ENCODE measurements at regions not wholly inside any gene's neighbourhood (a gene's known extent, or its start where the extent isn't known, plus 50 kb on each side); places are given as distances from the start of the nearest gene placed in this dataset.

DNA sequence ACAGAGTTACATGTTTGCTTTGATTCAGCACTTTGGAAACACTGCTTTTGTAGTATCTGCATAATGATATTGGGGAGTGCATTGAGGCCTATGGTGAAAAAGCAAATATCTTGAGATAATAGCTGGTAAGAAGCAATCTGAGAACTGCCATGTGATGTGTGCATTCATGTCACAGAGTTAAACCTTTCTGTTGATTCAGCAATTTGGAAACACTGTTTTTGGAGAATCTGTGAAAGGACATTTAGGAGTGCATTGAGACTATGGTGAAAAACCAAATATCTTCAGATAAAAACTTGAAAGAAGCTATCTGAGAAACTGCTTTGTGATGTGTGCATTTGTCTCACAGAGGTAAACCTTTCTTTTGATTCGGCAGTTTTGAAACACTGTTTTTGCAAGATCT, 346.8 kb downstream of the OR4C45 start:
- no peak for TF ChIP-seq EZH2phosphoT487 (IDR thresholded peaks at IDR 0.05; ENCODE audit: borderline replicate concordance, low read depth, low read length)
- no peak for TF ChIP-seq CTCF (conservative IDR thresholded peaks at IDR 0.05; ENCODE audit: low read length)
- Histone ChIP-seq H3K4me3 (ENCODE audit: low read depth, low read length, poor library complexity, severe bottlenecking) (no peak overlapping the region), H3K9me2 (ENCODE audit: insufficient read depth, low read length) (no peaks in the 10 kb centered on the region), H4K20me1 (ENCODE audit: insufficient read depth, low read length) (no peaks in the 10 kb centered on the region), H3K4me2 (ENCODE audit: low read length) (no peak overlapping the region), H3K79me2 (ENCODE audit: insufficient read depth, low read depth, low read length) (no peaks in the 10 kb centered on the region), H3K27ac (ENCODE audit: low read depth, low read length, poor library complexity, severe bottlenecking) (no peak overlapping the region), H3K36me3 (ENCODE audit: insufficient read depth, low read length) (no peaks in the 10 kb centered on the region), H3K9me3 (ENCODE audit: low read length) (peaks cover 76% of the 10 kb centered on the region), H2AFZ (ENCODE audit: low read length) (no peak overlapping the region), H3K4me1 (ENCODE audit: insufficient read depth, low read length, poor library complexity, severe bottlenecking) (no peaks in the 10 kb centered on the region)
- no peak for DNase-seq (ENCODE audit: low spot score)
- intact Hi-C loops (cut with micrococcal nuclease; ENCODE audit: unreplicated experiment), result no loop called here
- ChIA-PET POLR2A (no interaction called here), CTCF (ENCODE audit: unreplicated experiment) (no interaction called here)
- no TSS peak for BruUV-seq (replicated peaks)

DNA sequence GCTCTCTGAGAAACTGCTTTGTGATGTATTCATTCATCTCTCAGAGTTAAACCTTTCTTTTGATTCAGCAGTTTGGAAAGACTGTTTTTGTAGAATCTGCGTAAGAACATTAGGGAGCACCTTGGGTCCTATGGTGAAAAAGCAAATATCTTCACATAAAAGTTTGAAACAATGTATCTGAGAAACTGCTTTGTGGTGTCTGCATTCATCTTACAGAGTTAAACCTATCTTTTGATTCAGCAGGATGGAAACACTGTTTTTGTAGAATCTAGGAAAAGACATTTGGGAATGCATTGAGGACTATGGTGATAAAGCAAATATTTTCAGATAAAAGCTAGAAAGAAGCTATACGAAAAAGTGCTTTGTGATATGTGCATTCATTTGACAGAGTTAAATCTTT, 361.3 kb downstream of the OR4C45 start:
- no peak for TF ChIP-seq EZH2phosphoT487 (IDR thresholded peaks at IDR 0.05; ENCODE audit: borderline replicate concordance, low read depth, low read length)
- no peak for TF ChIP-seq CTCF (conservative IDR thresholded peaks at IDR 0.05; ENCODE audit: low read length)
- intact Hi-C loops (cut with micrococcal nuclease; ENCODE audit: unreplicated experiment), result no loop called here
- H3K9me2 ChIP-seq (ENCODE audit: insufficient read depth, low read length), result no peaks in the 10 kb centered on the region
- CTCF ChIA-PET (ENCODE audit: unreplicated experiment), result no interaction called here
- H3K4me2 ChIP-seq (ENCODE audit: low read length), result no peak overlapping the region
- no peak for DNase-seq (ENCODE audit: low spot score)
- no peaks in the 10 kb centered on the region for H3K4me1 ChIP-seq (ENCODE audit: insufficient read depth, low read length, poor library complexity, severe bottlenecking)
- no peaks in the 10 kb centered on the region for H3K36me3 ChIP-seq (ENCODE audit: insufficient read depth, low read length)
- no TSS peak for BruUV-seq (replicated peaks)
- POLR2A ChIA-PET, result interaction anchor here (0.9 to 1.4 kb wide), 2 partner anchors 12 to 19 kb away, joined by 3 to 5 read pairs; no protein-coding TSS in a partner anchor
- H2AFZ ChIP-seq (ENCODE audit: low read length), result no peak overlapping the region
- H3K9me3 ChIP-seq (ENCODE audit: low read length), result peaks cover 66% of the 10 kb centered on the region
- no peaks in the 10 kb centered on the region for H4K20me1 ChIP-seq (ENCODE audit: insufficient read depth, low read length)
- H3K4me3 ChIP-seq (ENCODE audit: low read depth, low read length, poor library complexity, severe bottlenecking), result no peak overlapping the region
- no peak overlapping the region for H3K27ac ChIP-seq (ENCODE audit: low read depth, low read length, poor library complexity, severe bottlenecking)
- no peaks in the 10 kb centered on the region for H3K79me2 ChIP-seq (ENCODE audit: insufficient read depth, low read depth, low read length)

DNA sequence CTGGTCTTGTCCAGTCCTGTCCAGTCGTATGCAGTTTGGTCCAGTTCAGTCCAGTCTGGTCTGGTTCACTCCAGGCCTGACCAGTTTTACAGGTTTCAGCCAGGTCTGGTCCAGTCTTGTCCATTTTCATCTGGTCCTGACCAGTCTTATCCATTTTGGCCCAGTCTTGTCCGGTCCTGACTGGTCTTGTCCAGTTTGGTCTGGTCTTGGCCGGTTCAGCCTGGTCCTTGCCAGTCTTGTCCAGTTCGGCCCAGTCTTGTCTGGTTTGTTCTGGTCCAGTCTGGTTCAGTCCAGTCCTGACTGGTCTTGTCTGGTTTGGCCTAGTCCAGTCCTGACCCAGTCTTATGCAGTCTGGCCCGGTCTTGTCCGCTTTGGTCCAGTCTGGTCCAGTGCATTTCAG, 380.2 kb downstream of the OR4C45 start:
- no peak overlapping the region for H2AFZ ChIP-seq (ENCODE audit: low read length)
- no peaks in the 10 kb centered on the region for H3K4me1 ChIP-seq (ENCODE audit: insufficient read depth, low read length, poor library complexity, severe bottlenecking)
- H3K9me3 ChIP-seq (ENCODE audit: low read length), result peaks cover 27% of the 10 kb centered on the region
- no peaks in the 10 kb centered on the region for H3K9me2 ChIP-seq (ENCODE audit: insufficient read depth, low read length)
- H3K4me2 ChIP-seq (ENCODE audit: low read length), result no peak overlapping the region
- BruUV-seq (replicated peaks), result no TSS peak
- TF ChIP-seq EZH2phosphoT487 (IDR thresholded peaks at IDR 0.05; ENCODE audit: borderline replicate concordance, low read depth, low read length), result no peak
- no peak for TF ChIP-seq CTCF (conservative IDR thresholded peaks at IDR 0.05; ENCODE audit: low read length)
- no peak overlapping the region for H3K4me3 ChIP-seq (ENCODE audit: low read depth, low read length, poor library complexity, severe bottlenecking)
- POLR2A ChIA-PET, result no interaction called here
- CTCF ChIA-PET (ENCODE audit: unreplicated experiment), result no interaction called here
- H4K20me1 ChIP-seq (ENCODE audit: insufficient read depth, low read length), result no peaks in the 10 kb centered on the region
- DNase-seq (ENCODE audit: low spot score), result no peak
- intact Hi-C loops (cut with micrococcal nuclease; ENCODE audit: unreplicated experiment), result no loop called here
- H3K27ac ChIP-seq (ENCODE audit: low read depth, low read length, poor library complexity, severe bottlenecking), result no peak overlapping the region
- no peaks in the 10 kb centered on the region for H3K36me3 ChIP-seq (ENCODE audit: insufficient read depth, low read length)
- H3K79me2 ChIP-seq (ENCODE audit: insufficient read depth, low read depth, low read length), result no peaks in the 10 kb centered on the region

All from OCI-LY7 (cell line).